GM23338 (cell line): ENCODE measurements at regions not wholly inside any gene's neighbourhood (a gene's known extent, or its start where the extent isn't known, plus 50 kb on each side); places are given as distances from the start of the nearest gene placed in this dataset.

Experiments
- ATAC-seq: fragments of 200-7000 bp; cut with Tn5 transposase; 3 replicates; pipeline ENCODE4 v1.9.1; 2020
- DNase-seq: peaks from one replicate; pipeline ENCODE4 v3.0.0-alpha.2; 2015; ENCODE audit warnings: low spot score
- H2AFZ ChIP-seq: fragments of 200-600 bp; sonication (generic); 2 replicates; pipeline ENCODE4 v1.8.0; 2016; ENCODE audit warnings: antibody characterized with exemption, mild to moderate bottlenecking, moderate library complexity
- H3F3A ChIP-seq: fragments of 200-600 bp; sonication (generic); replicated peaks from 2 replicates; pipeline ENCODE4 v1.8.0; 2017; ENCODE audit warnings: antibody characterized with exemption, mixed run types, low read depth
- H3K27ac ChIP-seq: fragments of 200-600 bp; sonication (generic); 2 replicates; pipeline ENCODE4 v1.6.1; 2016; ENCODE audit warnings: low read depth
- H3K27me3 ChIP-seq: fragments of 200-600 bp; sonication (generic); 2 replicates; pipeline ENCODE4 v1.8.0; 2016; ENCODE audit warnings: mild to moderate bottlenecking, mixed run types, moderate library complexity; ENCODE audit not compliant: insufficient read depth
- H3K36me3 ChIP-seq: fragments of 200-600 bp; sonication (generic); 2 replicates; pipeline ENCODE4 v1.8.0; 2016; ENCODE audit warnings: mild to moderate bottlenecking; ENCODE audit not compliant: insufficient read depth
- H3K4me1 ChIP-seq: fragments of 200-600 bp; sonication (generic); 2 replicates; pipeline ENCODE4 v1.8.0; 2016; ENCODE audit warnings: mild to moderate bottlenecking, moderate library complexity; ENCODE audit not compliant: insufficient read depth
- H3K4me2 ChIP-seq: fragments of 200-600 bp; sonication (generic); 2 replicates; pipeline ENCODE4 v1.7.1; 2017; ENCODE audit warnings: mixed run types
- H3K4me3 ChIP-seq: fragments of 200-600 bp; sonication (generic); 2 replicates; pipeline ENCODE4 v1.6.1; 2016; ENCODE audit warnings: mixed run types
- H3K79me2 ChIP-seq: fragments of 200-600 bp; sonication (generic); replicated peaks from 2 replicates; pipeline ENCODE4 v1.8.0; 2017; ENCODE audit warnings: mild to moderate bottlenecking; ENCODE audit not compliant: insufficient read depth
- H3K9me2 ChIP-seq: fragments of 200-600 bp; sonication (generic); 2 replicates; pipeline ENCODE4 v1.8.0; 2017; ENCODE audit not compliant: insufficient read depth
- H4K20me1 ChIP-seq: fragments of 200-600 bp; sonication (generic); replicated peaks from 2 replicates; pipeline ENCODE4 v1.8.0; 2017; ENCODE audit warnings: mild to moderate bottlenecking; ENCODE audit not compliant: insufficient read depth
- H3K27ac Mint-ChIP-seq: 2 replicates; pipeline ENCODE4 v1.8.0; 2020; ENCODE audit warnings: inconsistent platforms, mild to moderate bottlenecking, moderate library complexity, mixed read lengths
- H3K27me3 Mint-ChIP-seq: 3 replicates; pipeline ENCODE4 v1.8.0; 2022; ENCODE audit warnings: low read depth, mild to moderate bottlenecking, moderate library complexity, mixed read lengths, inconsistent platforms; ENCODE audit not compliant: insufficient read depth, poor library complexity
- H3K36me3 Mint-ChIP-seq: 3 replicates; pipeline ENCODE4 v1.8.0; 2021; ENCODE audit warnings: low read depth, mild to moderate bottlenecking, inconsistent platforms, moderate library complexity, mixed read lengths
- H3K4me1 Mint-ChIP-seq: 3 replicates; pipeline ENCODE4 v1.8.0; 2020; ENCODE audit warnings: mild to moderate bottlenecking, inconsistent platforms, mixed read lengths
- H3K4me3 Mint-ChIP-seq: 3 replicates; pipeline ENCODE4 v1.8.0; 2021; ENCODE audit warnings: moderate library complexity, mild to moderate bottlenecking, inconsistent platforms, mixed read lengths
- H3K9me3 Mint-ChIP-seq: 3 replicates; pipeline ENCODE4 v1.8.0; 2020; ENCODE audit warnings: moderate library complexity, mild to moderate bottlenecking, inconsistent platforms, mixed read lengths
- CREB1 ChIP-seq: fragments of 250-450 bp; sonication (Bioruptor Pico); IDR thresholded peaks from 2 replicates; pipeline ENCODE4 v1.5.0; 2020; ENCODE audit warnings: low read depth, mild to moderate bottlenecking, moderate library complexity
- EZH2 ChIP-seq: fragments of 200-600 bp; sonication (generic); IDR thresholded peaks from one replicate; pipeline ENCODE4 v1.8.0; 2017; ENCODE audit warnings: antibody characterized with exemption, mild to moderate bottlenecking, low read depth; ENCODE audit not compliant: unreplicated experiment
- EZH2phosphoT487 ChIP-seq: fragments of 200-600 bp; sonication (generic); IDR thresholded peaks from one replicate; pipeline ENCODE4 v1.8.1; 2018; ENCODE audit warnings: antibody characterized with exemption; ENCODE audit not compliant: unreplicated experiment
- JUNB ChIP-seq: IDR thresholded peaks from one replicate; pipeline ENCODE4 v1.6.1; 2016; ENCODE audit warnings: antibody characterized with exemption; ENCODE audit not compliant: unreplicated experiment
- NANOG ChIP-seq: IDR thresholded peaks from 2 replicates; pipeline ENCODE4 v1.6.1; 2016; ENCODE audit warnings: antibody characterized with exemption, borderline replicate concordance
- POLR2AphosphoS5 ChIP-seq: IDR thresholded peaks from 2 replicates; pipeline ENCODE4 v1.6.1; 2016; ENCODE audit warnings: antibody characterized with exemption, low read depth
- STAT1 ChIP-seq: IDR thresholded peaks from one replicate; pipeline ENCODE4 v1.6.1; 2016; ENCODE audit warnings: antibody characterized with exemption; ENCODE audit not compliant: unreplicated experiment
- ZNF114 ChIP-seq: fragments of 250-450 bp; sonication (Bioruptor Pico); IDR thresholded peaks from 2 replicates; pipeline ENCODE4 v1.5.0; 2020; ENCODE audit warnings: mild to moderate bottlenecking, moderate library complexity
- ZNF331 ChIP-seq: fragments of 250-450 bp; sonication (Bioruptor Pico); IDR thresholded peaks from 2 replicates; pipeline ENCODE4 v1.5.0; 2020; ENCODE audit warnings: low read depth, mild to moderate bottlenecking, moderate library complexity
- TF ChIP-seq, protein P1 (sequence below), 2 experiments: fragments of 200-600 bp in 1 of 2; sonication (generic) in 1 of 2; conservative IDR thresholded peaks; 2 replicates each; pipeline versions ENCODE4 v1.5.1 to v1.6.1; 2016 to 2017; ENCODE audit warnings: antibody characterized with exemption in 2 of 2, low read depth in 2 of 2, mild to moderate bottlenecking in 2 of 2, moderate library complexity in 1 of 2
- TF ChIP-seq, protein P2 (sequence below): IDR thresholded peaks from 2 replicates; pipeline ENCODE4 v1.6.1; 2016; ENCODE audit warnings: antibody characterized with exemption
- TF ChIP-seq, protein P3 (sequence below): IDR thresholded peaks from one replicate; pipeline ENCODE4 v1.6.1; 2018; ENCODE audit warnings: antibody characterized with exemption; ENCODE audit not compliant: unreplicated experiment
- TF ChIP-seq, protein P4 (sequence below): fragments of 250-450 bp; sonication (Bioruptor Pico); IDR thresholded peaks from 2 replicates; pipeline ENCODE4 v1.5.0; 2020; ENCODE audit warnings: mild to moderate bottlenecking, moderate library complexity

DNA sequence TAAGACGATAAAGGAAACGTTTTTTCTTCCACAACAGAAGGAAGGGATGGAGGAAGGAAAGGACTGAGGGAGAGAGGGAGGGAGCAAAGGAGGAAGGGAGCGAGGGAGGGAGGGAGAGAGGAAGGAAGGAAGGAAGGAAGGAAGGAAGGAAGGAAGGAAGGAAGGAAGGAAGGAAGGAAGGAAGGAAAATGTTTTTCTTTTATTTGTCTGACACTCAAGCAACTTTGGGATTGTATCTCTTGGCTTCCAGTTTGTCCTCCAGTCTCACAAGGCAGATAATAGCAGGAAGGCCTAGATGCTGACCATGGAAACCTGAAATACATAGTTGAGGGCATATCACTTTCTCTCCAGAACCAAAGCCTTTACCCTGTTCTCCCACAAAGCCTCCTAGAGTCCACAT is 226.7 kb downstream of the ZNF674 start:
- H3K36me3 ChIP-seq, result no peaks in the 10 kb centered on the region
- ATAC-seq, result no peak
- Mint-ChIP-seq H3K36me3 (no peaks in the 10 kb centered on the region), H3K27ac (no peak overlapping the region), H3K27me3 (peaks cover 6% of the 10 kb centered on the region), H3K4me3 (no peak overlapping the region), H3K9me3 (no peaks in the 10 kb centered on the region), H3K4me1 (peaks cover 26% of the 10 kb centered on the region)
- no peak for DNase-seq
- no peak overlapping the region for H3K27ac ChIP-seq
- no peaks in the 10 kb centered on the region for H3K79me2 ChIP-seq
- no peaks in the 10 kb centered on the region for H3F3A ChIP-seq
- H3K4me1 ChIP-seq, result peaks cover 7% of the 10 kb centered on the region
- no peaks in the 10 kb centered on the region for H4K20me1 ChIP-seq
- H3K4me2 ChIP-seq, result no peak overlapping the region
- H3K4me3 ChIP-seq, result no peak overlapping the region
- H2AFZ ChIP-seq, result no peak overlapping the region
- H3K27me3 ChIP-seq, result no peaks in the 10 kb centered on the region
- no peaks in the 10 kb centered on the region for H3K9me2 ChIP-seq
- TF ChIP-seq ZNF114 (no peak), EZH2 (no peak), STAT1 (no peak), NANOG (no peak), EZH2phosphoT487 (no peak), CREB1 (no peak), ZNF331 (CRISPR knock-in tag) (no peak), JUNB (no peak), POLR2AphosphoS5 (no peak)
- TF ChIP-seq, protein P1, sequence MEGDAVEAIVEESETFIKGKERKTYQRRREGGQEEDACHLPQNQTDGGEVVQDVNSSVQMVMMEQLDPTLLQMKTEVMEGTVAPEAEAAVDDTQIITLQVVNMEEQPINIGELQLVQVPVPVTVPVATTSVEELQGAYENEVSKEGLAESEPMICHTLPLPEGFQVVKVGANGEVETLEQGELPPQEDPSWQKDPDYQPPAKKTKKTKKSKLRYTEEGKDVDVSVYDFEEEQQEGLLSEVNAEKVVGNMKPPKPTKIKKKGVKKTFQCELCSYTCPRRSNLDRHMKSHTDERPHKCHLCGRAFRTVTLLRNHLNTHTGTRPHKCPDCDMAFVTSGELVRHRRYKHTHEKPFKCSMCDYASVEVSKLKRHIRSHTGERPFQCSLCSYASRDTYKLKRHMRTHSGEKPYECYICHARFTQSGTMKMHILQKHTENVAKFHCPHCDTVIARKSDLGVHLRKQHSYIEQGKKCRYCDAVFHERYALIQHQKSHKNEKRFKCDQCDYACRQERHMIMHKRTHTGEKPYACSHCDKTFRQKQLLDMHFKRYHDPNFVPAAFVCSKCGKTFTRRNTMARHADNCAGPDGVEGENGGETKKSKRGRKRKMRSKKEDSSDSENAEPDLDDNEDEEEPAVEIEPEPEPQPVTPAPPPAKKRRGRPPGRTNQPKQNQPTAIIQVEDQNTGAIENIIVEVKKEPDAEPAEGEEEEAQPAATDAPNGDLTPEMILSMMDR (conservative IDR thresholded peaks at IDR 0.05; ENCODE audit: low read depth in 2 of 2), result no peak
- TF ChIP-seq, protein P2, sequence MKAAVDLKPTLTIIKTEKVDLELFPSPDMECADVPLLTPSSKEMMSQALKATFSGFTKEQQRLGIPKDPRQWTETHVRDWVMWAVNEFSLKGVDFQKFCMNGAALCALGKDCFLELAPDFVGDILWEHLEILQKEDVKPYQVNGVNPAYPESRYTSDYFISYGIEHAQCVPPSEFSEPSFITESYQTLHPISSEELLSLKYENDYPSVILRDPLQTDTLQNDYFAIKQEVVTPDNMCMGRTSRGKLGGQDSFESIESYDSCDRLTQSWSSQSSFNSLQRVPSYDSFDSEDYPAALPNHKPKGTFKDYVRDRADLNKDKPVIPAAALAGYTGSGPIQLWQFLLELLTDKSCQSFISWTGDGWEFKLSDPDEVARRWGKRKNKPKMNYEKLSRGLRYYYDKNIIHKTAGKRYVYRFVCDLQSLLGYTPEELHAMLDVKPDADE, result no peak
- TF ChIP-seq, protein P3, sequence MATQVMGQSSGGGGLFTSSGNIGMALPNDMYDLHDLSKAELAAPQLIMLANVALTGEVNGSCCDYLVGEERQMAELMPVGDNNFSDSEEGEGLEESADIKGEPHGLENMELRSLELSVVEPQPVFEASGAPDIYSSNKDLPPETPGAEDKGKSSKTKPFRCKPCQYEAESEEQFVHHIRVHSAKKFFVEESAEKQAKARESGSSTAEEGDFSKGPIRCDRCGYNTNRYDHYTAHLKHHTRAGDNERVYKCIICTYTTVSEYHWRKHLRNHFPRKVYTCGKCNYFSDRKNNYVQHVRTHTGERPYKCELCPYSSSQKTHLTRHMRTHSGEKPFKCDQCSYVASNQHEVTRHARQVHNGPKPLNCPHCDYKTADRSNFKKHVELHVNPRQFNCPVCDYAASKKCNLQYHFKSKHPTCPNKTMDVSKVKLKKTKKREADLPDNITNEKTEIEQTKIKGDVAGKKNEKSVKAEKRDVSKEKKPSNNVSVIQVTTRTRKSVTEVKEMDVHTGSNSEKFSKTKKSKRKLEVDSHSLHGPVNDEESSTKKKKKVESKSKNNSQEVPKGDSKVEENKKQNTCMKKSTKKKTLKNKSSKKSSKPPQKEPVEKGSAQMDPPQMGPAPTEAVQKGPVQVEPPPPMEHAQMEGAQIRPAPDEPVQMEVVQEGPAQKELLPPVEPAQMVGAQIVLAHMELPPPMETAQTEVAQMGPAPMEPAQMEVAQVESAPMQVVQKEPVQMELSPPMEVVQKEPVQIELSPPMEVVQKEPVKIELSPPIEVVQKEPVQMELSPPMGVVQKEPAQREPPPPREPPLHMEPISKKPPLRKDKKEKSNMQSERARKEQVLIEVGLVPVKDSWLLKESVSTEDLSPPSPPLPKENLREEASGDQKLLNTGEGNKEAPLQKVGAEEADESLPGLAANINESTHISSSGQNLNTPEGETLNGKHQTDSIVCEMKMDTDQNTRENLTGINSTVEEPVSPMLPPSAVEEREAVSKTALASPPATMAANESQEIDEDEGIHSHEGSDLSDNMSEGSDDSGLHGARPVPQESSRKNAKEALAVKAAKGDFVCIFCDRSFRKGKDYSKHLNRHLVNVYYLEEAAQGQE, result no peak
- TF ChIP-seq, protein P4, sequence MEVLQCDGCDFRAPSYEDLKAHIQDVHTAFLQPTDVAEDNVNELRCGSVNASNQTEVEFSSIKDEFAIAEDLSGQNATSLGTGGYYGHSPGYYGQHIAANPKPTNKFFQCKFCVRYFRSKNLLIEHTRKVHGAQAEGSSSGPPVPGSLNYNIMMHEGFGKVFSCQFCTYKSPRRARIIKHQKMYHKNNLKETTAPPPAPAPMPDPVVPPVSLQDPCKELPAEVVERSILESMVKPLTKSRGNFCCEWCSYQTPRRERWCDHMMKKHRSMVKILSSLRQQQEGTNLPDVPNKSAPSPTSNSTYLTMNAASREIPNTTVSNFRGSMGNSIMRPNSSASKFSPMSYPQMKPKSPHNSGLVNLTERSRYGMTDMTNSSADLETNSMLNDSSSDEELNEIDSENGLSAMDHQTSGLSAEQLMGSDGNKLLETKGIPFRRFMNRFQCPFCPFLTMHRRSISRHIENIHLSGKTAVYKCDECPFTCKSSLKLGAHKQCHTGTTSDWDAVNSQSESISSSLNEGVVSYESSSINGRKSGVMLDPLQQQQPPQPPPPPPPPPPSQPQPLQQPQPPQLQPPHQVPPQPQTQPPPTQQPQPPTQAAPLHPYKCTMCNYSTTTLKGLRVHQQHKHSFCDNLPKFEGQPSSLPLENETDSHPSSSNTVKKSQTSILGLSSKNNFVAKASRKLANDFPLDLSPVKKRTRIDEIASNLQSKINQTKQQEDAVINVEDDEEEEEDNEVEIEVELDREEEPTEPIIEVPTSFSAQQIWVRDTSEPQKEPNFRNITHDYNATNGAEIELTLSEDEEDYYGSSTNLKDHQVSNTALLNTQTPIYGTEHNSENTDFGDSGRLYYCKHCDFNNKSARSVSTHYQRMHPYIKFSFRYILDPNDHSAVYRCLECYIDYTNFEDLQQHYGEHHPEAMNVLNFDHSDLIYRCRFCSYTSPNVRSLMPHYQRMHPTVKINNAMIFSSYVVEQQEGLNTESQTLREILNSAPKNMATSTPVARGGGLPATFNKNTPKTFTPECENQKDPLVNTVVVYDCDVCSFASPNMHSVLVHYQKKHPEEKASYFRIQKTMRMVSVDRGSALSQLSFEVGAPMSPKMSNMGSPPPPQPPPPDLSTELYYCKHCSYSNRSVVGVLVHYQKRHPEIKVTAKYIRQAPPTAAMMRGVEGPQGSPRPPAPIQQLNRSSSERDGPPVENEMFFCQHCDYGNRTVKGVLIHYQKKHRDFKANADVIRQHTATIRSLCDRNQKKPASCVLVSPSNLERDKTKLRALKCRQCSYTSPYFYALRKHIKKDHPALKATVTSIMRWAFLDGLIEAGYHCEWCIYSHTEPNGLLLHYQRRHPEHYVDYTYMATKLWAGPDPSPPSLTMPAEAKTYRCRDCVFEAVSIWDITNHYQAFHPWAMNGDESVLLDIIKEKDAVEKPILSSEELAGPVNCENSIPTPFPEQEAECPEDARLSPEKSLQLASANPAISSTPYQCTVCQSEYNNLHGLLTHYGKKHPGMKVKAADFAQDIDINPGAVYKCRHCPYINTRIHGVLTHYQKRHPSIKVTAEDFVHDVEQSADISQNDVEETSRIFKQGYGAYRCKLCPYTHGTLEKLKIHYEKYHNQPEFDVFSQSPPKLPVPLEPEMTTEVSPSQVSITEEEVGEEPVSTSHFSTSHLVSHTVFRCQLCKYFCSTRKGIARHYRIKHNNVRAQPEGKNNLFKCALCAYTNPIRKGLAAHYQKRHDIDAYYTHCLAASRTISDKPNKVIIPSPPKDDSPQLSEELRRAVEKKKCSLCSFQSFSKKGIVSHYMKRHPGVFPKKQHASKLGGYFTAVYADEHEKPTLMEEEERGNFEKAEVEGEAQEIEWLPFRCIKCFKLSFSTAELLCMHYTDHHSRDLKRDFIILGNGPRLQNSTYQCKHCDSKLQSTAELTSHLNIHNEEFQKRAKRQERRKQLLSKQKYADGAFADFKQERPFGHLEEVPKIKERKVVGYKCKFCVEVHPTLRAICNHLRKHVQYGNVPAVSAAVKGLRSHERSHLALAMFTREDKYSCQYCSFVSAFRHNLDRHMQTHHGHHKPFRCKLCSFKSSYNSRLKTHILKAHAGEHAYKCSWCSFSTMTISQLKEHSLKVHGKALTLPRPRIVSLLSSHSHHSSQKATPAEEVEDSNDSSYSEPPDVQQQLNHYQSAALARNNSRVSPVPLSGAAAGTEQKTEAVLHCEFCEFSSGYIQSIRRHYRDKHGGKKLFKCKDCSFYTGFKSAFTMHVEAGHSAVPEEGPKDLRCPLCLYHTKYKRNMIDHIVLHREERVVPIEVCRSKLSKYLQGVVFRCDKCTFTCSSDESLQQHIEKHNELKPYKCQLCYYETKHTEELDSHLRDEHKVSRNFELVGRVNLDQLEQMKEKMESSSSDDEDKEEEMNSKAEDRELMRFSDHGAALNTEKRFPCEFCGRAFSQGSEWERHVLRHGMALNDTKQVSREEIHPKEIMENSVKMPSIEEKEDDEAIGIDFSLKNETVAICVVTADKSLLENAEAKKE (CRISPR knock-in tag), result no peak
